ENCODE measurements at regions not wholly inside any gene's neighbourhood (a gene's known extent, or its start where the extent isn't known, plus 50 kb on each side); places are given as distances from the start of the nearest gene placed in this dataset.

DNA sequence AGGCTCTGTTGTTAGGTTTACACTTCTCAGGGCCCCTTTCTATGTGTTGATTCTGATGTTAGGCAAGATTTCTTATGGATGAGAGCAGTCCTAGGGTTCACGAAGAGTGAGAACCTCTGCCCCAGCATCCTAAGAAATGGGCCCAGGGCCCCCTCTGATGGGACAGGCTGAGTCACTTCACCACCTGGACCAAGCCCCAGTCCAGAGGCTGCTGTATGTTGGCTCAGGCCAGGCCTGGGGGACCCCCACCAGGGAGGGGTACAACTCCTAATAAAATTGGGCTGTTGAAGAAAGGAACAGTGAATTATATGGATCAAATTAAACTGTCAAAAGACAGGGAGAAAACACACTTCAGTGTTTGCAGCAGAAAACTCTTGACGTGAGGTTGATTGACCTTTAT, 365.9 kb upstream of the HS6ST1 start:
- intact Hi-C loops (cut with micrococcal nuclease; ENCODE audit: unreplicated experiment) = no loop called here
- in situ Hi-C loops (cut with HindIII; ENCODE audit: extremely low pct_ligation_motif_present, low pct_unique_long_range_greater_than_20kb) = no loop called here
- H3K79me2 ChIP-seq (ENCODE audit: insufficient read depth, low read length) = no peaks in the 10 kb centered on the region
- no peaks in the 10 kb centered on the region for H4K20me1 ChIP-seq (ENCODE audit: insufficient read depth, low read length)
- CTCF ChIA-PET (ENCODE audit: low intra/inter-chr PET ratio, low total read pairs) = no interaction called here
- H3K27ac ChIP-seq (ENCODE audit: extremely low read length, insufficient read depth, low read length) = no peak overlapping the region
- ATAC-seq (no peak), FAIRE-seq (no peak), DNase-seq (ENCODE audit: low spot score) (no peak)
- no peak overlapping the region for H2AFZ ChIP-seq (ENCODE audit: low read length)
- no peak overlapping the region for H3K9ac ChIP-seq (ENCODE audit: insufficient read depth, low read depth, low read length)
- H3K9me3 ChIP-seq (ENCODE audit: low read length) = no peaks in the 10 kb centered on the region
- peaks cover 0 to 37% of the 10 kb centered on the region in 2 experiments; a peak in 3 of 5 replicates for H3K27me3 ChIP-seq (ENCODE audit: control insufficient read depth in 1 of 2, insufficient read depth in 2 of 2, low read length in 2 of 2)
- no peak overlapping the region for H3K4me2 ChIP-seq (ENCODE audit: low read depth, low read length)
- 48% methylated on average over 2 of the region's 2 CpGs for WGBS (ENCODE audit: low lambda C conversion rate)
- POLR2A ChIA-PET = no interaction called here
- no peak for TF ChIP-seq CBX5 (CRISPR knock-in tag; IDR thresholded peaks at IDR 0.05; ENCODE audit: borderline replicate concordance)
- TF ChIP-seq RFX5 (IDR thresholded peaks at IDR 0.05; ENCODE audit: low read depth, low read length) = no peak
- TF ChIP-seq NR2F1 (CRISPR knock-in tag; IDR thresholded peaks at IDR 0.05) = no peak
- TF ChIP-seq, protein P1, sequence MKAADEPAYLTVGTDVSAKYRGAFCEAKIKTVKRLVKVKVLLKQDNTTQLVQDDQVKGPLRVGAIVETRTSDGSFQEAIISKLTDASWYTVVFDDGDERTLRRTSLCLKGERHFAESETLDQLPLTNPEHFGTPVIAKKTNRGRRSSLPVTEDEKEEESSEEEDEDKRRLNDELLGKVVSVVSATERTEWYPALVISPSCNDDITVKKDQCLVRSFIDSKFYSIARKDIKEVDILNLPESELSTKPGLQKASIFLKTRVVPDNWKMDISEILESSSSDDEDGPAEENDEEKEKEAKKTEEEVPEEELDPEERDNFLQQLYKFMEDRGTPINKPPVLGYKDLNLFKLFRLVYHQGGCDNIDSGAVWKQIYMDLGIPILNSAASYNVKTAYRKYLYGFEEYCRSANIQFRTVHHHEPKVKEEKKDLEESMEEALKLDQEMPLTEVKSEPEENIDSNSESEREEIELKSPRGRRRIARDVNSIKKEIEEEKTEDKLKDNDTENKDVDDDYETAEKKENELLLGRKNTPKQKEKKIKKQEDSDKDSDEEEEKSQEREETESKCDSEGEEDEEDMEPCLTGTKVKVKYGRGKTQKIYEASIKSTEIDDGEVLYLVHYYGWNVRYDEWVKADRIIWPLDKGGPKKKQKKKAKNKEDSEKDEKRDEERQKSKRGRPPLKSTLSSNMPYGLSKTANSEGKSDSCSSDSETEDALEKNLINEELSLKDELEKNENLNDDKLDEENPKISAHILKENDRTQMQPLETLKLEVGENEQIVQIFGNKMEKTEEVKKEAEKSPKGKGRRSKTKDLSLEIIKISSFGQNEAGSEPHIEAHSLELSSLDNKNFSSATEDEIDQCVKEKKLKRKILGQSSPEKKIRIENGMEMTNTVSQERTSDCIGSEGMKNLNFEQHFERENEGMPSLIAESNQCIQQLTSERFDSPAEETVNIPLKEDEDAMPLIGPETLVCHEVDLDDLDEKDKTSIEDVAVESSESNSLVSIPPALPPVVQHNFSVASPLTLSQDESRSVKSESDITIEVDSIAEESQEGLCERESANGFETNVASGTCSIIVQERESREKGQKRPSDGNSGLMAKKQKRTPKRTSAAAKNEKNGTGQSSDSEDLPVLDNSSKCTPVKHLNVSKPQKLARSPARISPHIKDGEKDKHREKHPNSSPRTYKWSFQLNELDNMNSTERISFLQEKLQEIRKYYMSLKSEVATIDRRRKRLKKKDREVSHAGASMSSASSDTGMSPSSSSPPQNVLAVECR (CRISPR knock-in tag; IDR thresholded peaks at IDR 0.05; ENCODE audit: borderline replicate concordance) = no peak
- TF ChIP-seq NONO (IDR thresholded peaks at IDR 0.05) = no peak
- TF ChIP-seq NONO (CRISPR knock-in tag; conservative IDR thresholded peaks at IDR 0.05) = no peak
- TF ChIP-seq HOXA7 (CRISPR knock-in tag; IDR thresholded peaks at IDR 0.05) = no peak
- no peak for TF ChIP-seq ZNF878 (CRISPR knock-in tag; IDR thresholded peaks at IDR 0.05)
- no peak for TF ChIP-seq HOXA3 (CRISPR knock-in tag; IDR thresholded peaks at IDR 0.05)
- no peak for TF ChIP-seq RFXAP (CRISPR knock-in tag; IDR thresholded peaks at IDR 0.05; ENCODE audit: borderline replicate concordance)
- TF ChIP-seq ZNF577 (CRISPR knock-in tag; IDR thresholded peaks at IDR 0.05; ENCODE audit: borderline replicate concordance, low read depth) = no peak
- TF ChIP-seq ZNF652 (CRISPR knock-in tag; IDR thresholded peaks at IDR 0.05; ENCODE audit: borderline replicate concordance, low read depth) = no peak
- no peak for TF ChIP-seq SIN3A (IDR thresholded peaks at IDR 0.05; ENCODE audit: borderline replicate concordance, low read depth, low read length)
- TF ChIP-seq NCOA1 (CRISPR knock-in tag; IDR thresholded peaks at IDR 0.05) = no peak
- TF ChIP-seq, protein P2, sequence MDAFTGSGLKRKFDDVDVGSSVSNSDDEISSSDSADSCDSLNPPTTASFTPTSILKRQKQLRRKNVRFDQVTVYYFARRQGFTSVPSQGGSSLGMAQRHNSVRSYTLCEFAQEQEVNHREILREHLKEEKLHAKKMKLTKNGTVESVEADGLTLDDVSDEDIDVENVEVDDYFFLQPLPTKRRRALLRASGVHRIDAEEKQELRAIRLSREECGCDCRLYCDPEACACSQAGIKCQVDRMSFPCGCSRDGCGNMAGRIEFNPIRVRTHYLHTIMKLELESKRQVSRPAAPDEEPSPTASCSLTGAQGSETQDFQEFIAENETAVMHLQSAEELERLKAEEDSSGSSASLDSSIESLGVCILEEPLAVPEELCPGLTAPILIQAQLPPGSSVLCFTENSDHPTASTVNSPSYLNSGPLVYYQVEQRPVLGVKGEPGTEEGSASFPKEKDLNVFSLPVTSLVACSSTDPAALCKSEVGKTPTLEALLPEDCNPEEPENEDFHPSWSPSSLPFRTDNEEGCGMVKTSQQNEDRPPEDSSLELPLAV (CRISPR knock-in tag; conservative IDR thresholded peaks at IDR 0.05; ENCODE audit: low read depth) = no peak
- no peak for TF ChIP-seq ZNF260 (CRISPR knock-in tag; IDR thresholded peaks at IDR 0.05; ENCODE audit: borderline replicate concordance, low read depth)
- TF ChIP-seq NCOA5 (CRISPR knock-in tag; IDR thresholded peaks at IDR 0.05) = no peak
- no peaks in the 10 kb centered on the region for H3K4me1 ChIP-seq (ENCODE audit: insufficient read depth, low read length)
- no peaks in the 10 kb centered on the region for H3K36me3 ChIP-seq (replicated peaks in 1 of 2; ENCODE audit: control insufficient read depth in 1 of 2, insufficient read depth in 2 of 2, low read length in 2 of 2)
- no TSS peak for BruUV-seq (replicated peaks)
- H3K4me3 ChIP-seq (replicated peaks in 1 of 3; ENCODE audit: insufficient read depth in 1 of 3, low read depth in 2 of 3, low read length in 3 of 3) = no peak overlapping the region
